HG03442 (cell line): ENCODE measurements at regions not wholly inside any gene's neighbourhood (a gene's known extent, or its start where the extent isn't known, plus 50 kb on each side); places are given as distances from the start of the nearest gene placed in this dataset.

Source experiments
- ATAC-seq: cut with Tn5 transposase; IDR thresholded peaks from one replicate; pipeline ENCODE4 v1.9.1; 2021; ENCODE audit warnings: mild to moderate bottlenecking, moderate library complexity; ENCODE audit not compliant: unreplicated experiment

GRCh38 chr16:86372193-86372592, 138.1 kb upstream of the FOXF1 start:
- ATAC-seq: no peak

- no peak for ATAC-seq
Measured at GRCh38 chr16:86373276-86373901, 136.9 kb upstream of the FOXF1 start.

GRCh38 chr16:86374603-86375130, 135.7 kb upstream of the FOXF1 start:
- no peak for ATAC-seq

- ATAC-seq: no peak
Measured at GRCh38 chr16:86375364-86375763, 135.0 kb upstream of the FOXF1 start.

GRCh38 chr16:86375851-86376250, 134.5 kb upstream of the FOXF1 start:
- ATAC-seq: no peak

GRCh38 chr16:86376837-86377236, 133.5 kb upstream of the FOXF1 start:
- no peak for ATAC-seq

GRCh38 chr16:86377251-86378022, 132.9 kb upstream of the FOXF1 start:
- ATAC-seq: no peak

GRCh38 chr16:86378128-86378527, 132.2 kb upstream of the FOXF1 start:
- no peak for ATAC-seq

- no peak for ATAC-seq
Measured at GRCh38 chr16:86378831-86379504, 131.4 kb upstream of the FOXF1 start.

- ATAC-seq: no peak
Measured at GRCh38 chr16:86379505-86379846, 130.9 kb upstream of the FOXF1 start.

- ATAC-seq: no peak
Measured at GRCh38 chr16:86380030-86380429, 130.3 kb upstream of the FOXF1 start.

- no peak for ATAC-seq
Measured at GRCh38 chr16:86381491-86381890, 128.8 kb upstream of the FOXF1 start.

- no peak for ATAC-seq
Measured at GRCh38 chr16:86382067-86382773, 128.1 kb upstream of the FOXF1 start.

- no peak for ATAC-seq
Measured at GRCh38 chr16:86382774-86383407, 127.4 kb upstream of the FOXF1 start.

- no peak for ATAC-seq
Measured at GRCh38 chr16:86383488-86384262, 126.7 kb upstream of the FOXF1 start.

- ATAC-seq: no peak
Measured at GRCh38 chr16:86384263-86384649, 126.1 kb upstream of the FOXF1 start.

GRCh38 chr16:86384980-86385379, 125.3 kb upstream of the FOXF1 start:
- ATAC-seq: no peak

- no peak for ATAC-seq
Measured at GRCh38 chr16:86387468-86388440, 122.6 kb upstream of the FOXF1 start.

GRCh38 chr16:86388976-86389375, 121.4 kb upstream of the FOXF1 start:
- no peak for ATAC-seq
